ENCODE measurements at regions not wholly inside any gene's neighbourhood (a gene's known extent, or its start where the extent isn't known, plus 50 kb on each side); places are given as distances from the start of the nearest gene placed in this dataset.

- TF ChIP-seq, protein P1, sequence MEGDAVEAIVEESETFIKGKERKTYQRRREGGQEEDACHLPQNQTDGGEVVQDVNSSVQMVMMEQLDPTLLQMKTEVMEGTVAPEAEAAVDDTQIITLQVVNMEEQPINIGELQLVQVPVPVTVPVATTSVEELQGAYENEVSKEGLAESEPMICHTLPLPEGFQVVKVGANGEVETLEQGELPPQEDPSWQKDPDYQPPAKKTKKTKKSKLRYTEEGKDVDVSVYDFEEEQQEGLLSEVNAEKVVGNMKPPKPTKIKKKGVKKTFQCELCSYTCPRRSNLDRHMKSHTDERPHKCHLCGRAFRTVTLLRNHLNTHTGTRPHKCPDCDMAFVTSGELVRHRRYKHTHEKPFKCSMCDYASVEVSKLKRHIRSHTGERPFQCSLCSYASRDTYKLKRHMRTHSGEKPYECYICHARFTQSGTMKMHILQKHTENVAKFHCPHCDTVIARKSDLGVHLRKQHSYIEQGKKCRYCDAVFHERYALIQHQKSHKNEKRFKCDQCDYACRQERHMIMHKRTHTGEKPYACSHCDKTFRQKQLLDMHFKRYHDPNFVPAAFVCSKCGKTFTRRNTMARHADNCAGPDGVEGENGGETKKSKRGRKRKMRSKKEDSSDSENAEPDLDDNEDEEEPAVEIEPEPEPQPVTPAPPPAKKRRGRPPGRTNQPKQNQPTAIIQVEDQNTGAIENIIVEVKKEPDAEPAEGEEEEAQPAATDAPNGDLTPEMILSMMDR (conservative IDR thresholded peaks at IDR 0.05; ENCODE audit: low read depth, low read length) = peak; percentile 24
- no peak overlapping the region for H3K4me3 ChIP-seq (ENCODE audit: low read length)
- no peak for DNase-seq (ENCODE audit: low read depth)
These were observed 167.8 kb upstream of the TLE3 start for GRCh38 chr15:70265466-70265978.

- TF ChIP-seq, protein P1 (conservative IDR thresholded peaks at IDR 0.05; ENCODE audit: low read depth, low read length) = no peak
- H3K4me3 ChIP-seq (ENCODE audit: low read length) = no peak overlapping the region
- no peak for DNase-seq (ENCODE audit: low read depth)
These were observed 167.2 kb upstream of the TLE3 start for GRCh38 chr15:70264738-70265465.

DNA sequence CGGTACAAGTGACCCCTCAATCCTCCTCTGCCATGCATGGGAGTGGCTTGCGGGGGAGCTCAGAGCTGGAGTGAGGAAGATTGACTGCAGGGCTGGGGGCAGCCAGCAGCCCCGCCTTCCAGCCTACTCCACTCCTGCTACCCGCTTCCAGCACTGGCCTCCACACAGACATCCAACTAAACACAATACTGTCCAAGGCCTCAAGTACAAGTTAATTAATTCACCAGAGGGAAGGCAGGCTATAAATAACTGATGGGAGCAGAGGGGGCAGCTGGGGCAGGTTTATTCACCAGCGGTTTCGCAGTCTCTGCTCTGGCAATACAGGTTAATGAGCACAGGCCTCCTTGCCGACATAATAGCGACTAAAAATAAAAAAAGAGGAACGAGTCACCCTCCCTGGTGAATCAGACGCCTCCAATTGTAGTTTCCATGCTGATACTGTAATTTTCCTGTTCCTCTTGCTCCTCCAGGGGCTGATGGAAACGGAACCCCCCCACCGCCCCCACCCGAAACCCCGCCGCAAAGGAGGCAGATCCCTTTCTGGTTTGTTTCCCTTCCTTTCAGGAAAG, 166.4 kb upstream of the TLE3 start:
- TF ChIP-seq, protein P1 (conservative IDR thresholded peaks at IDR 0.05; ENCODE audit: low read depth, low read length) = no peak
- no peak overlapping the region for H3K4me3 ChIP-seq (ENCODE audit: low read length)
- no peak for DNase-seq (ENCODE audit: low read depth)

- H3K4me3 ChIP-seq (ENCODE audit: low read length) = no peak overlapping the region
- DNase-seq (ENCODE audit: low read depth) = no peak
- TF ChIP-seq, protein P1 (conservative IDR thresholded peaks at IDR 0.05; ENCODE audit: low read depth, low read length) = peak; percentile 2
These were observed 165.0 kb upstream of the TLE3 start for GRCh38 chr15:70262591-70263274.

DNA sequence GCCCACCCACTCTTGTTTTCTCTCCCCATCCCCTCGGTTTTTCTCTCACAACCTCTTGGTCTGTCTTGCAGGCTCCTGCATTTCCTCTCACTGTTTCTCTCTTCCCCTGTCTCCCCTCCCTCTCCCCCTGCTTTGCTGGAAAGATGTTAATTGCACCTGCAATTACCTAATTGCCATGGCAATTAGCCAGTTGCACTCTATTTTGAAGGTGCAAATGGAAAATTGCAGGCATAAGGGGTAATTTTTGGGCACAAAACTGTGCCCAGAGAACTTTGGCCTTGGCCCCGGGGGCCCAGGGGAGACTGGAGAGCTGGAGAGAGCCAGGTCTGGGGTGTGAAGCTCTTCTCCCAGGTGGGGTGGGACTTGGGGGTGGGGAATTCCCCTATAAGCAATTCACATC, 164.5 kb upstream of the TLE3 start:
- TF ChIP-seq, protein P1 (conservative IDR thresholded peaks at IDR 0.05; ENCODE audit: low read depth, low read length) = no peak
- DNase-seq (ENCODE audit: low read depth) = no peak

DNA sequence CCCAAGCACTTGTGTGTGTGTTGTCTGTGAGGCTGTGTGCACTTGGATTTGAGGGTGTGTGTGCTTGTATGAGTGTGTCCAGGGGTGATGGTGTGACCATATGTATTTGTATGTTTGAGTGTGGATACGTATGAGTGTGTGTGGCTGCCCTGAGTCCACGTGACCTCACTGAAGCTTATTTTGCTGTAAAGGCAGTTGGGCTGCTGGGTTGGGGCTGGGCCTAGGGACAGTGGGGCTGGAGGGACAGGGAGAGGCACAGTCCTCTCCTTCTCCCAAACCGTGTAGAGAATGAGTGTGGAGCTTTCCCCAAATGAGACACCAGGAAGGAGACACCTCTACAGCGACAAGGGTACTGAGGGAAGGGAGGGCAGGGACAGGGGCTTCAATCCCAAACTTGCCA, 163.4 kb upstream of the TLE3 start:
- no peak for DNase-seq (ENCODE audit: low read depth)
- TF ChIP-seq, protein P1 (conservative IDR thresholded peaks at IDR 0.05; ENCODE audit: low read depth, low read length) = no peak
- no peak overlapping the region for H3K4me3 ChIP-seq (ENCODE audit: low read length)

More for the DNA sequence above, 164.5 kb upstream of the TLE3 start:
- no peak overlapping the region for H3K4me3 ChIP-seq (ENCODE audit: low read length)
